GM12865 (cell line): ENCODE measurements at regions not wholly inside any gene's neighbourhood (a gene's known extent, or its start where the extent isn't known, plus 50 kb on each side); places are given as distances from the start of the nearest gene placed in this dataset.

ENCODE experiments used
- DNase-seq: peaks from one replicate; pipeline ENCODE4 v3.0.0; 2010; ENCODE audit warnings: low read depth
- H3K4me3 ChIP-seq: 2 replicates; pipeline ENCODE4 v1.5.1; 2011; ENCODE audit warnings: mild to moderate bottlenecking, low read depth, low read length, control low read depth
- CTCF ChIP-seq: IDR thresholded peaks from 2 replicates; pipeline ENCODE4 v1.5.1; 2011; ENCODE audit warnings: low read length, control low read depth, low read depth, inconsistent platforms; ENCODE audit not compliant: insufficient read depth; ENCODE audit errors: missing control alignments

- TF ChIP-seq CTCF = no peak
- H3K4me3 ChIP-seq = no peak overlapping the region
- no peak for DNase-seq
Observed at GRCh38 chr2:128775914-128776285, 457.2 kb upstream of the HS6ST1 start.

- no peak overlapping the region for H3K4me3 ChIP-seq
Observed at GRCh38 chr2:128776461-128777195, 458.0 kb upstream of the HS6ST1 start.

GRCh38 chr2:128777196-128778035 lies 458.7 kb upstream of the HS6ST1 start:
- H3K4me3 ChIP-seq = no peak overlapping the region
- no peak for TF ChIP-seq CTCF
- no peak for DNase-seq

More at GRCh38 chr2:128776461-128777195, 458.0 kb upstream of the HS6ST1 start:
- no peak for TF ChIP-seq CTCF
- no peak for DNase-seq

- no peak overlapping the region for H3K4me3 ChIP-seq
- no peak for TF ChIP-seq CTCF
- no peak for DNase-seq
Observed at GRCh38 chr2:128778843-128779242, 460.2 kb upstream of the HS6ST1 start.

GRCh38 chr2:128779301-128780095 lies 460.8 kb upstream of the HS6ST1 start:
- no peak for TF ChIP-seq CTCF
- no peak for DNase-seq
- H3K4me3 ChIP-seq = no peak overlapping the region

- no peak for DNase-seq
- TF ChIP-seq CTCF = no peak
- H3K4me3 ChIP-seq = no peak overlapping the region
Observed at GRCh38 chr2:128780434-128781080, 461.9 kb upstream of the HS6ST1 start.
